NCI-H446 (cell line): ENCODE measurements at regions not wholly inside any gene's neighbourhood (a gene's known extent, or its start where the extent isn't known, plus 50 kb on each side); places are given as distances from the start of the nearest gene placed in this dataset.
"Not testable (repeated sequence)": the region's sequence is repeated elsewhere in the genome, so short reads cannot be mapped to it uniquely, and the experiment has no call there.

Source experiments
- DNase-seq, 2 experiments: peaks; one replicate each; lab custom pipeline; 2025; lab: John Stamatoyannopoulos, UW

DNA sequence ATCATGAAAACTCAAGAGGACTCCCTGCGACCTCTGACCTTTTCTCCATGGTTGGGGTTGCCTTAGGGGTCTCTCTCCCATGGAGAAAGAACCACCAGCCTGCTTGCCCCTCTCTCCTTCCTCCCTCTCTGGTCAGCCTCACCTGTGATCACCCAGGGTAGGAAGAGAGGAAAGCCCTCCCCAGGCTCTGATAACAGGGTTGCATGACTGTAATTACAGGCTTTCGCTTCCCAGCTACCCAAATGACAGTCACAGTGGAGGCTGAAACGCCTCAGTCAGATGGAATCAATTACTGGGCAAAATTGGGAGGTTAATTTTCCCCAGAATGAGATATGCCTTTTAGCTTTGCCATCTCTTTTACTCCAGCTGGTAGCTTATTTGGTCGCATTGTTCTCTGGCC is 265.8 kb upstream of the SOX9 start:
- no peak for DNase-seq

DNA sequence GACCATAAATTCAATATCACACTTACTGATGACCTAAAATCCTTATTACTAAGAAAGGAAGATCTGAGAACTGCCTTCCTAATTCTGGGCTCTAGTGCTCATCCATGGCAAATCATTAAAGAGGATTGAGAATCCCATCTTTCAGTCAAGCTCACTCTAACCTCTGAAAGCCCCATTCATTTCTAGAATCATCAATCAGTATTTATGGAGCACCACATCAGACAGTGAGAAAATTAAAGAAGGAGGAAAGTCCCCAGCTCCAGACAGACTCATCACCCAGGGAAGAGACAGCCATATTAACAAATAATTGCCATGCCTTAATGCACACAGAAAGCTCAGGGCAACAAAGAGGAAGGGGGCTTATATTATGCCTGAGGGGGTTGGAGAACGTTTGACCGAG is 256.1 kb upstream of the SOX9 start:
- DNase-seq: no peak

DNA sequence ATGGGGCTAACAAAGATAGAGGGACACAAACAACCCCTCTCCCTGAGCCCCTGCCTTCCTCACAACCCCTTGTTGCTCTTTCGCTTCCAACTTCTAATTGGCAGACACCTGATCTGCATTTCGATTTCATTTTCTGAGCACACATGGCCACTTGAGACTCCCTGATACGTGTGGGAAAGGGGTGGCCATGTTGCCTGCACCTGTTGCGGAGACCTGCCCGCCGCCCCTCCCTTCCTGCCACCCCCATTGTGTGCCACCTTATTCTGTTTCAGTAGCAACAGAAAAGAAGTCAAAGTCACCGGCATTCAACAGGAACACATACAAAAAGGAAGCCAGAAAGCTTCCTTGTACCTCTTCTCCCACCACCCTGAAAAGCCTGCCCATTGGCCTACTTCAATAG is 254.7 kb upstream of the SOX9 start:
- no peak for DNase-seq

DNA sequence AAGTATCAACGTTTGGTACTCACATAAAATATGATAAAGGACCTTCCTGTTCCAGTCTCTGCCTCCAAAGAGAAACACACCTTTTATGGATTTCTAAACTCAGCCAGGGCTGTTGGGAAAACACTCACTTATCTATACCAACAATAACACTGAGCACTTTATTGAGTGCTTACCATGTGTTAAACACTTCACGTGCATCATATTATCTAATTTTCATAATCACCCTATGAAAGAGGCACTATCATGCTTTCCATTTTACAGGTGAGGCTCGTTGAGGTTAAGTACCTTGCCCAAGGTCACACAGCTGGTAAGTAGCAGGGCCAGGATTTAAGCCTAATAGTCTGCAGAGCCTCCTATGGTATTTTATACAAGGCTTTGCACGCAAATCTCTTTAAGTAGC is 251.5 kb upstream of the SOX9 start:
- DNase-seq: no peak

DNA sequence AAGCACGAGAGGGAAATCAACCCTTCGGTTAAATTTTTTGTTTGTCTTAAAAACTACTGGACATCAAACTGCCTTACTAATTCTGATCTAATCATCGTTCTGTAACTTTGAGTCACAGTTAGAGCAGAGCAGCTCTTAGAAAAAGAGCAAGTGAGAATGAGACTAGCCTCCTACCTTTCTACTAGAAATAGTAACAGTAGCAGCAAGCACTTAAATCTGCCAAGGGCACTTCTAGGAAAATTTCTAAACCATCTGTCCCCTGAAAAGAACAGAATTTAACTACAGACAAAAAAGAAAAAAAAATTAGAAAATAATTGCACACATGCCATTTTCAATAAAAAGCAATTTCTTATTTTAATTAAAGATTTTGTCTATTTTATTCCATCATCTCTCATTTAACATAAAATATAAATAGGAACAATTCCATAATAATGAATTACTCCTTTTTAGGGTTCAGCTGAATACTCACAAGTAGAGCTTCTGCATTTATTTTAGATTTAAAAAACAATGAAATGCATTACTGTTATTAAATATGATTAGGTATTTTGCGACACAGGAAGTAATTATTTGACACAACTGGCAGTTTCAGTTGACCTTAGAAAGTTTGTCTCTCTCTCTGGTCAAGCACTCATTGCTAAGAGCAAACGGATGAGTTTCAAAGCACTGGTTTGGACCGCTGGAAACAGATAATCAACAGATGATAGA is 250.8 kb upstream of the SOX9 start:
- DNase-seq: peak in 1 of 2 experiments; percentile 14

DNA sequence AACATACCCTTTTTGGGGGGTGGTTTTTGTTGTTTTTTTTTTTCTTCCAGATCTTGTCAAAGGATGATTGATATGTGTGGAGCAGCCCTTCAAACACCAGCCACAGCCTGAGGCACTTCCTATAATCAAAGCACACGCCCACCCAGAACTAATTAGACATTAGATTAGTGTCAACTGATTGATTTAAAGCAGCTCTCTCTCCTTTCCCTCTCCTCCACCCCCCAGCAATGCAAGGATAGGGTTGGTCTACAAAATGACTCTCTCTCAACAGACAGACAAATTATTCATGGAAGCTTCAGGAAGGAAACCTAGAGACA is 250.3 kb upstream of the SOX9 start:
- peak in 1 of 2 experiments; percentile 32 for DNase-seq

DNA sequence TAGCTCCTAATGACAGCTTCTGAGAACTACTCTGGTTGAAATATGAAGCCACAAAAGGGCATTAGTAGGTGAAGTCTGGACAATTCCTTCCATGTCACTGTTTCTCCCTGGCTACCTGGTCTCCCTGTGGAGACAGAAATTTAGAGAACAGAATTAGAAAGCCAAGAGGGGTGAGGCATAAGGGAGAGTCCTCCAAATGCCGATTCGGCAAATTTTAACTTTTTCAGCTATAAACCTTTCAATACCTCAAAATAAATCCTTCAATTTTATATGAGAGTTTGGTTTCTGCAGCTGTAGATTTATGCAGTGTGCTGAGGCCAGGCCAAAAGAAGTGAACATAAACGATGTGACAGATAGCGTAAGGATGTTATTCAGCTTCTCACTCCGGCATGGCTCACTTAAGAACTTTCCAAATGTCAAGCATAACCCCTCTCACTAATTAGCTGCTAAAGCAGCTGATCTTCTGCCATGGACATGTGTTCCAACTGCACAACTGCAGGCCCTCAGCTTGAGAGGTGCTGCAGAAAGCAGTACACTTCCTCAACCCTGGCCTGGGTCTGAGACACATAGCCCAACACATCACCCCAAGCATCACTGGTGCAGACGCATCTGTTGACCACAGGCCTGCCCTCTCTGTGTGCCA is 247.9 kb upstream of the SOX9 start:
- no peak for DNase-seq

DNA sequence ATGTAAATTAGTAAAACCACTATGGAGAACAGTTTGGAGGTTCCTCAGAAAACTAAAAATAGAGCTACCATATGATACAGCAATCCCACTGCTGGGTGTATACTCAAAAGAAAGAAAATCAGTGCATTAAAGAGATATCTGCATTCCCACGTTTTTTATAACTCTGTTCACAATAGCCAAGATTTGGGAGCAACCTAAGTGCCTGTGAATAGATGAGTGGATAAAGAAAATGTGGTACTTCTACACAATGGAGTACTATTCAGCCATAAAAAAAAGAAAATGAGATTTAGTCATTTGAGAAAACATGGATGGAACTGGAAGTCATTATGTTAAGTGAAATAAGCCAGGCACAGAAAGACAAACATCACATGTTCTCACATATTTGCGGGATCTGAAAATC is 246.0 kb upstream of the SOX9 start:
- not testable (repeated sequence) for DNase-seq

DNA sequence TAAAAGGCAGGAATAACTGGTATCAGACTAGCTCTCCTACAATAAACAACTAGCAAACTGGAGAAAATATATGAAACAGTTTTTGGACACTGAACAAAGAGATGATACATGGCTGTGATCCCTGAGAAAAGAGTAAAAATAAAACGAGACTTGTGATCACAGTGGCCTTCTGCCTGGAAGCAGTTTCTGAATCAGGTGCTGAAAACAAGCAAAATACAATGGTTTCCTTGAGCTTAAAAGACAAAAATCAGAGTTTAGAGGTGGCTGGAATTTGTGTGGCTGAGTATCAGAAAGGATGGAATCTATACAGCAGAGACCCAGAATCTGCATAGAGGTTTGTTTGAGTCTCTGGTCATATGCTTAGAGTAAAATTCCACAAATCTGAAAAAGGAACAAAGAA is 242.5 kb upstream of the SOX9 start:
- DNase-seq: no peak

DNA sequence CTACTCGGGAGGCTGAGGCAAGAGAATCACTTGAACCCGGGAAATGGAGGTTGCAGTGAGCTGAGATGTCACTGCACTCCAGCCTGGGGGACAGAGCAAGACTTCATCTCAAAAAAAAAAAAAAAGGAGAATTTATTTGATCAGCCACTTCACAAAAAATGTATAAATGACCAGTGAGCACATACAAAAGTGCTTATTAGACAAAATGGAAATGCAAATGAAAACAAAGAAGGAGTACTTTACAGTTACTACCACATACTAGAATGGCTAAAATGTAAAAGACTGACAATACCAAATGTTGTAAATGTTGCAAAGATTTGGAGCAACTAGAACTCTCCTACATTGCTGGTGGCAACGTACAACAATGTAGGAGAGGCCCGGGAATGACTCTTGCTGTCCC is 241.8 kb upstream of the SOX9 start:
- DNase-seq: no peak

DNA sequence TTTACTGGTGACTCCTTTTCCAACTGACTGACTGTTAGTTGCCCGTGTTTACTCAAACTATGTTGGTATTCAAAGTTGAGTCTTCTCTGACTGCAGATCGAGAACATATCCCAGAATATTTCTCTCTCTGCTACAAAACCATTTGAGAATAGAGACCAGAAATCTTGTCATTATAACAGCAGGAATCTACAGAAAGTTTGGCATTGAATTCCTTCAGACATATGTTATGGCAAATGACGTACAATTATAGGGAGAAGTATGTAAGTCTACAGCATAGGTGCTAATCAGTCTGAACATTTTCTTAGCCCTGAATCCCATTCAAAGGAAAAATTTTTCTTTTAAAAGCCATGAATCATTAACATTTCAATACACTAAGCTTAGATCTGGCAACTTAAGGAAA is 239.8 kb upstream of the SOX9 start:
- no peak for DNase-seq

DNA sequence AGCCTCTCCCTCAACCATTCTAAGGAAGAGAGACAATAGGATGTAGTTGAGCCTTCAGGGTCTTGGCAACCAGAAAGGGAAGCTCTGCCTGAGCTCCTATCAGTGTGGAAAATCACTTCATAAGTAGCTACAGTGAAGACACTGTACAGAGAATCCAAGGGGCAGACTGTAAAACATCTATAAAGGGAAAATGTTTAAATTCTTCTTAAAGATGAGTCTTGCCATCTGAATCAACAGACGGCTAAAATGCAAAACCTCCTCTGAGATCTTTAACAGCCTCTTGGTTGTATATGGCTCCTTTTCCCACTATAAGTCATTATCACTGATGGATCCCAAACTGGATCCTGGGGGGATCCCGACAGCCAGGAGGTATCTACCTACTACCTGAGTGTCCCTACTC is 239.2 kb upstream of the SOX9 start:
- DNase-seq: no peak

DNA sequence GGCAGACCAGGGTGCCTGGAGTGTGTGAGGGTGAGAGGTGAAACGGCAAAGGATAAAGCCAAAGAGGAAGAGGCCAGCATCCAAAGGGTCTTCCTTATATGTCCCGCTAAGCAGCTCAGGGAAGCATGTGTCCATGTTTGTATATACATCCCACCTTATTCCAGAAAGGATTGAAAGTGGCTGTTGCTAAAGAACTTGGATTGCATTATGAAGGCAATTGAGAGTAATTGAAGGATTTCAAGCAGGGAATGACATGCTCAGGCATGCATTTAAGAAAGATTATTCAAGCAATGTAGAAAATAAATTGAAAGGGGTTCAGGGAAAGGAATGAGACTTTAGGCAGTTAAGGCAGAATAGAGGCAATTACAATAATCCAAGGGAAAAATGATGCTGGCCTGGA is 237.6 kb upstream of the SOX9 start:
- DNase-seq: no peak

DNA sequence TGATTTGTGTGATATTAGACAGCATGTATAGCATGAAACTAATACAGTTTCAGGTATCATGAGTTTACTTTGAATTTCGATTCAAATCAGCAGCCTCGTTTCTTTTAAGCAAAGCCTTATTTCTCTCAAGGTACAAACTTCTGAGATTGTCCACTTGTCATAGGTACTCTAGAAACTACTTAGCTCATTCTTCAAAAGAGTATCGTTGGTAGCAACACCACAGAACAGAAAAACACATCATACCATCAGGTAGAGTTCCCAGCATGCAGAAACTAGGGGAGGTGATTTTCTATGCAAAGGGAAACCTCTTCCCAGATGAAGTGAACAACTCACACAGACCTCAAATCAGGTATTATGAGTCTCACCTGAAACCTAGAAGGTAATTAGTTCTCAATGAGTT is 237.0 kb upstream of the SOX9 start:
- no peak for DNase-seq

DNA sequence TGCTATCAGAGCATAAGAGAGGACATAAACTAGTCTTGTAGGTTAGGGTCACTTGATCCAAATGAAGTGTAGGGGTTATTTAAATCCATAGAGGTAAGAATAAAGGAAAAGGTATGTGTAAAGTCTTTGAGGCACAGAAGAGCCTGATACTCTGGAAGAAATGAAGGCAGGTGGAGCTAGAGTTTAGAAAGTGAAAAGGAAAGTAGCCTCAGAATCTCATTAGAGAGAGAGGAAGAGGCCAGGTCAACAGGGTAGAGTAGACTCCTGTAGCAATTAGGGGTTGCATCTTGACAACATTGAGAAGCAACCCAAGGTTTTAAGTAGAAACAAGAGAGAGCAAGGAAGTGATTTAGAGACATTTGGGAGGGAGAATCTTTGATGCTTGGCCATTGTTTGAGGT is 235.2 kb upstream of the SOX9 start:
- no peak for DNase-seq

DNA sequence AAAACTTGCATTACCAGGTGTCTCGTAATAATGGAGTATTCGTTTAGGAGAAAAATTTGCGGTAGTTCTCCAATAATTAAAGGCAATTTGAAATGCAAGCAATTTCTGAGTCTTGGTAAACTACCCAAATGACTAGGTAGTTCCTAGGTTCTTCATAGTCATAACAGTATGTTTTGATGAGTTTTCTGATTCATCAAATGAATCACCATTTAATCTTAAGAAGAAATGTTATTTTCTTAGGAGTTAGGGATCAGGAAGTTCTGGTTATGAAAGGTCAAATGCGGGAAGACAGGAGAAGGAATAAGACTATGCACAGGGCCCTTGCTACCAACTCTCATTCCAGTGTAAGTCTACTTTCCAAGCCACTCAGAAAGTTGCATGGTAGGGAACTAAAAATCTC is 221.5 kb upstream of the SOX9 start:
- DNase-seq: no peak

DNA sequence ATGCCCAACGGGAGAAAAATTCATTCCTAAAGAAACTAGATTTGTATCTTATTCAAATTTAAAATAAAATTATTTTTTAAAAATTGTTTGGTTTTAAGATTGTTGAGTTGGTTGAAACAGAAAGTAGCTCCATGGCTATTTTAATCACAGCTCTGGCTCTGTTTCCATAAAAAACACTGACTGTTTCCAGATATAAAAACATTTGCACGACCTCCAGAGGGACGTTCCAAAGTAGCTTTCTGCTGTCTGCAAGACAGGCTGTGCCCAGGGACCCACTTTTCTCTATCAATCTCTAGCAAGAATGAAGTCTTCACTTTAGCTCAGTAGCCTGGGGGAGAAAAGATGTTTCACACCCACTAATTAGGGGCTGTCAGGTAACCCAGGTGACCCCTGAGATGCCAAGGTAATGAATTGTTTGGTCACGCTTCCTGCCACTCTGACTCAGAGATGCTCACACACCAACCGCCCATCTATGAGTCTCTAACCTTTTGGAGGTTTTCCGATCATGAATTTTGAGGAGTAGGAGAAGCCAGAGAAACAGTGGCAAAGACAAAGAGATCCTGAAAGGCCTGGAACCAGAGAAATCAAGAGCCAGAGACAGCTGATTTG is 220.1 kb upstream of the SOX9 start:
- no peak for DNase-seq

DNA sequence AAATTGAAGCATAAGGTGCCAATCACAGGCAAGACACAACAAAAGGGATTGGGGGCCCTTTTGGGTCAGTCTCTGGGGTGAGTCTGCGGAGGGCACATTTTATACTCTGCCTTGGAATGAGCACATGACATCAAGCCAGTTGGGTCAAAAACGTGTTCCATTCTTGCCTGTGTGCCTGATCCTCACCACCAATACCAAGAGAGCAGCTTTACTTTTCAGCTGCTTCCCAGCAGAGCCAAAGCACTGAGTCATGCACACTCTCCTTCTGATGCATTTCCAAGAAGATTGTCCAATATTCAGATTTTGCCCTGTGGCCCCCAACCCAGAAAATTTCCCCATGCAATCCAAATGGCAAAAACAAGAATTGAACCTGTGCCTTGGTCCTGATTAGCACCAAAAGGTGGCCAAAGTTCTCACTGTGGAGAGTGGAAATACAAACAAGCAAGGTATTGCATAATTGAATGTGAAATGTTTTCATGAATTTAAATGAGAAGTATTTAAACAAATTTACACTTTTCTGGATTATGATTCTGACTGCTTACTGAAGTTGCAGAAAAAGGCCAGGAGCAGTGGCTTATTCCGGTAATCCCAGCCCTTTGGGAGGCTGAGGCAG is 217.8 kb upstream of the SOX9 start:
- no peak for DNase-seq

DNA sequence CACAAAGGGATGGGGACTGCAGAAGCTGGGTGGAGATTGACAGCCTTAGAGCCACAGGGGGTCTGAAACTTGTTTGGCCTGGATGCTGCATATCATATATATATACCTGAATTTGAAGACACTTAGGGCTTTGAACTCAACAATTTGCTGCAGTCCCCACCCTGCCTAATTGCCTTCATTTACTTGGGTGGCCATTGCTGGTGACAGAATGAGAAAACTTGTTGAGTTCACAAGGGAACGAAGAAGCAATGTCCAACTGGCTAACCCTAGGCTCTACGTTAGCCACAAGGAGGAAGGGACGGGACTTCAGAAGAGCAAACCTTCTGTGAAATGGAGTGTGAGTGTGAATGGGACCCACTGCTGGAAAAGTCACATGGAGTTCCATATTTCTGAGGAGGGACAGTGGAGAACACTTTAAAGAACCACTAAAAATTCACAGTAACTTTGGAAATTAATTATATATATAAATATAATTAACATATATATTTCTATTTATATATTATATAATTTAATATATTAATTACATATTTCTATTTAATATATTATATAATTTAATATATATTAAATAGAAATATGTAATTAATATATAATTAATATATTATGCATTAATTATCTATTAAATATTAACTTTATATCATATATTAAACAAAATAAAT is 215.3 kb upstream of the SOX9 start:
- no peak for DNase-seq

DNA sequence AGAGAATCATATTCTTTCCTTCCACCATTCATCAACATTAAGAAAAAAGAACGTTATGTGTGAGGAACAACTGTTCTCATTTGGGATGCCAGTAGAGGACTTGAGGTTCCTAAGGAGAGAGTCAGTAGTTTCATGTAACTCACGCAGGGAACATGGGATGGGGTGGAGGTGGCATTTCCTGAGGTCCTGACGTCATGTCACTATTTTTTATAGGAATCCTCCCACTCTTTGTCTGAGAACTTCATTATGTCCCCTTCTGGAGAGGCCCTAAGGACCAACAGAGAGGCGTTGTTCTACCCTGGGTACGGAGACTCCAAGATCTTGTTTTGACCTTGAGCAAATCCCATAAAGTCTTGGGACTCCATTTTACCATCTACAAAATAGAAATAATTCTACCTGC is 211.7 kb upstream of the SOX9 start:
- DNase-seq: no peak

DNA sequence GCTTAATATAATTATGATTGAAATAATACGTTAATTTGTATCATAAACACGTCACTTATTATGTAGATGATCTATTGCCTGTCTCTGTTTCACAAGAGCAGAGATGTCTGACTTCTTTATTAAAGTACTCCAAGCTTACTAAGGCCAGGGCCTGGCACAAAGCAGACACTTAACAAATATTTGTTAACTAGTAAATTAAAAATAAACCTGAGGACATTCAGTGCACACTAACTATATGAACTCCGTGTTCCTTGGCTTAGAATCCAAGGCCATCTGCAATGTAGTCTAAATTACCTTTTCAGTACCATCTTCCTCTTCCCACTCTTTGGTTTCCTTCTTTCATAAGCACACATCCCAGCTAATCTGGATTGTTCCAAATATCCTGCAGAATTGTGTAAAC is 210.8 kb upstream of the SOX9 start:
- DNase-seq: no peak

DNA sequence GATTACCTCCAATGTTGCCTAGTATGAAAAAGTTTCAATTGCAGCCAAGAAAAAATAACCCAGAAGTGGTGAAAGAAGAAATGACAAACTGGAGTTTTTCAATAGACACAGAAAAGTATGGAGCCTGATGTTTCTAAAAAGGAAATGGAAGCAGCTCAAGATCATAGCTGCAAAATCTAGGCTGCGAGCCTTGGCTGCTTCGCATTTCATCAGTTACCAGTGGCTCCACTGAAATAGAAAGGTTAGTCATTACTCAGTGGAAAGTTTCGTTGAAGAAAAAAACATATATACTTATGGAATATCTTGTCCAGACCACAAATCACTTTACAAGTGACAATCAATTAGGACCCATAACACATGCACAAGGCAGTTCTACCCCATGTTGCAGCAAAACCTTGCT is 206.8 kb upstream of the SOX9 start:
- DNase-seq: no peak

DNA sequence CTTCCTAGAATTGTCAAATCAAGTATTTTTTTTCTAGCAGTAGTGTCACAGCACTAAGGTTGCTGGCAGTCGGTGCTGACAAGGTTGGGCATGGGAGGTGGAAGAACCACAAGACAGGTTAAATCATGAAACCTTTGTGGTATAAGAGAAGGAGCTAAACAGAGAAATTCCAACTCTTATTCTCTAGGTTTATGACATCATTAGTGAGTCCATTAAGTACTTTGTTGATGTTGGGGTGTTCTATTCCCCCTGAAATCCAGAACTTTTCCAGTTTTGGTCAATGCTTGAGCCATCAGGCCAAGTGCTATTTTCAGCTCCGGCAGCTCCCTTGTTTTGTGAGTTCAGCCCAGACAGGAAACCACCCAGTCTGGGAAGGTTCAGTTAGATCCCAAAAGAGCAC is 206.0 kb upstream of the SOX9 start:
- no peak for DNase-seq
